H1 (cell line): ENCODE measurements at regions not wholly inside any gene's neighbourhood (a gene's known extent, or its start where the extent isn't known, plus 50 kb on each side); places are given as distances from the start of the nearest gene placed in this dataset.

Experiments
- CTCF ChIA-PET: fragments of 300-600 bp; sonication (Branson Sonifier 250); formaldehyde crosslinking; loops from one replicate; lab custom pipeline; 2021; ENCODE audit not compliant: partially characterized antibody; lab: Charles Lee
- POLR2A ChIA-PET: fragments of 300-600 bp; sonication (Branson Sonifier 250); formaldehyde crosslinking; loops from one replicate; lab custom pipeline; 2021; ENCODE audit warnings: inconsistent platforms; ENCODE audit not compliant: partially characterized antibody; lab: Charles Lee
- DNase-seq, 2 experiments: peaks; one replicate each; pipeline versions ENCODE4 v3.0.0 to v3.0.0-alpha.2; 2010 to 2022; ENCODE audit warnings: low spot score in 2 of 2, low read depth in 1 of 2, mixed read lengths in 1 of 2
- FAIRE-seq: peaks from 2 replicates; lab custom pipeline; 2011; peaks lifted over from hg19 to GRCh38; lab: Jason Lieb, UNC
- H2AFZ ChIP-seq: 2 replicates; pipeline ENCODE4 v1.8.1; 2012; ENCODE audit warnings: low read length, inconsistent platforms
- H2AK5ac ChIP-seq: 2 replicates; pipeline ENCODE4 v1.6.1; 2013; ENCODE audit warnings: low read depth, low read length
- H2BK120ac ChIP-seq: replicated peaks from 2 replicates; pipeline ENCODE3; 2013; ENCODE audit warnings: low read depth, low read length, inconsistent platforms
- H2BK12ac ChIP-seq: 2 replicates; pipeline ENCODE4 v1.6.1; 2013; ENCODE audit warnings: low read depth, low read length
- H2BK15ac ChIP-seq: 2 replicates; pipeline ENCODE4 v1.6.1; 2013; ENCODE audit warnings: low read length
- H2BK20ac ChIP-seq: 2 replicates; pipeline ENCODE4 v1.6.1; 2013; ENCODE audit warnings: low read length
- H2BK5ac ChIP-seq: 2 replicates; pipeline ENCODE4 v1.6.1; 2013; ENCODE audit warnings: low read depth, low read length
- H3K14ac ChIP-seq: 2 replicates; pipeline ENCODE4 v1.6.1; 2013; ENCODE audit warnings: inconsistent platforms; ENCODE audit not compliant: insufficient read length
- H3K18ac ChIP-seq: 2 replicates; pipeline ENCODE4 v1.6.1; 2013; ENCODE audit warnings: low read length; ENCODE audit errors: extremely low read depth
- H3K23ac ChIP-seq: 2 replicates; pipeline ENCODE4 v1.6.1; 2013; ENCODE audit warnings: inconsistent platforms; ENCODE audit not compliant: insufficient read length
- H3K23me2 ChIP-seq: 2 replicates; pipeline ENCODE4 v1.6.1; 2013; ENCODE audit warnings: low read depth, low read length
- H3K27ac ChIP-seq: 2 replicates; pipeline ENCODE4 v1.6.1; 2011; ENCODE audit warnings: low read depth, low read length, inconsistent platforms
- H3K27me3 ChIP-seq, 4 experiments: replicated peaks in 1 of 4; 1 replicate in 1 of 4; 2 replicates in 3 of 4; pipeline versions ENCODE4 v1.6.1 to v1.8.1; 2011 to 2013; ENCODE audit warnings: low read length in 3 of 4, mild to moderate bottlenecking in 3 of 4, inconsistent platforms in 2 of 4, mixed read lengths in 2 of 4, moderate library complexity in 1 of 4; ENCODE audit not compliant: control insufficient read depth in 3 of 4, insufficient read depth in 3 of 4; ENCODE audit errors: extremely low read depth in 1 of 4
- H3K36me3 ChIP-seq, 4 experiments: 2 replicates each; pipeline versions ENCODE4 v1.6.1 to v1.8.1; 2011 to 2013; ENCODE audit warnings: mild to moderate bottlenecking in 4 of 4, low read length in 3 of 4, moderate library complexity in 2 of 4, control low read depth in 1 of 4, inconsistent platforms in 1 of 4; ENCODE audit not compliant: insufficient read depth in 4 of 4, control insufficient read depth in 2 of 4
- H3K4ac ChIP-seq: replicated peaks from 2 replicates; pipeline ENCODE3; 2013; ENCODE audit warnings: low read length, low read depth, mixed read lengths, inconsistent platforms; ENCODE audit not compliant: insufficient read length
- H3K4me1 ChIP-seq, 4 experiments: replicated peaks in 1 of 4; 1 replicate in 1 of 4; 2 replicates in 3 of 4; pipeline versions ENCODE4 v1.6.1 to v1.8.1; 2011 to 2013; ENCODE audit warnings: low read length in 3 of 4, inconsistent platforms in 2 of 4, mixed read lengths in 1 of 4; ENCODE audit not compliant: insufficient read depth in 4 of 4, control insufficient read depth in 3 of 4
- H3K4me2 ChIP-seq, 2 experiments: 2 replicates each; pipeline versions ENCODE4 v1.6.1 to v1.8.1; 2011 to 2013; ENCODE audit warnings: low read depth in 2 of 2, low read length in 2 of 2, control low read depth in 1 of 2, inconsistent platforms in 1 of 2, mild to moderate bottlenecking in 1 of 2; ENCODE audit not compliant: insufficient read depth in 1 of 2
- H3K4me3 ChIP-seq, 4 experiments: fragments of 200-600, 300-600 bp in 1 of 4; sonication (generic), shearing (Covaris generic), sonication (Bioruptor Twin) in 1 of 4; 2 replicates each; pipeline versions ENCODE4 v1.5.1 to v1.8.1; 2011 to 2016; ENCODE audit warnings: low read length in 4 of 4, low read depth in 3 of 4, control low read depth in 2 of 4, inconsistent platforms in 2 of 4, mild to moderate bottlenecking in 2 of 4, mixed read lengths in 1 of 4, moderate library complexity in 1 of 4; ENCODE audit not compliant: insufficient read depth in 2 of 4; ENCODE audit errors: extremely low read depth in 1 of 4
- H3K56ac ChIP-seq: replicated peaks from 2 replicates; pipeline ENCODE3; 2013; ENCODE audit warnings: low read depth, mild to moderate bottlenecking, mixed read lengths, low read length, inconsistent platforms; ENCODE audit not compliant: insufficient read length
- H3K79me1 ChIP-seq: 2 replicates; pipeline ENCODE4 v1.6.1; 2013; ENCODE audit warnings: low read depth, low read length, control low read depth
- H3K79me2 ChIP-seq, 2 experiments: 2 replicates each; pipeline versions ENCODE4 v1.6.1 to v1.8.1; 2012 to 2013; ENCODE audit warnings: low read length in 2 of 2, mild to moderate bottlenecking in 2 of 2, inconsistent platforms in 1 of 2; ENCODE audit not compliant: insufficient read depth in 2 of 2, control insufficient read depth in 1 of 2
- H3K9ac ChIP-seq, 4 experiments: replicated peaks in 1 of 4; 1 replicate in 1 of 4; 2 replicates in 3 of 4; pipeline versions ENCODE4 v1.6.1 to v1.8.1; 2011 to 2013; ENCODE audit warnings: low read depth in 3 of 4, low read length in 3 of 4, control low read depth in 2 of 4, mild to moderate bottlenecking in 2 of 4, moderate library complexity in 2 of 4, inconsistent platforms in 1 of 4; ENCODE audit errors: extremely low read depth in 1 of 4
- H3K9me3 ChIP-seq, 2 experiments: 2 replicates each; pipeline versions ENCODE4 v1.6.1 to v1.8.1; 2012 to 2013; ENCODE audit warnings: mild to moderate bottlenecking in 2 of 2, moderate library complexity in 2 of 2, control low read depth in 1 of 2, inconsistent platforms in 1 of 2, low read depth in 1 of 2, low read length in 1 of 2, mixed read lengths in 1 of 2; ENCODE audit not compliant: insufficient read depth in 2 of 2
- H4K20me1 ChIP-seq, 2 experiments: replicated peaks in 1 of 2; 2 replicates each; pipeline versions ENCODE3 to v1.8.1; 2011 to 2013; ENCODE audit warnings: inconsistent platforms in 2 of 2, low read length in 2 of 2, mild to moderate bottlenecking in 1 of 2; ENCODE audit not compliant: insufficient read depth in 2 of 2, control insufficient read depth in 1 of 2
- H4K5ac ChIP-seq: 2 replicates; pipeline ENCODE4 v1.6.1; 2013; ENCODE audit warnings: low read length, low read depth, mixed read lengths, inconsistent platforms; ENCODE audit not compliant: insufficient read length
- H4K8ac ChIP-seq: 2 replicates; pipeline ENCODE4 v1.8.0; 2013; ENCODE audit warnings: mild to moderate bottlenecking, moderate library complexity, low read length, inconsistent platforms; ENCODE audit not compliant: insufficient read depth; ENCODE audit errors: extremely low read depth
- H4K91ac ChIP-seq: replicated peaks from 2 replicates; pipeline ENCODE3; 2013; ENCODE audit warnings: low read length, mixed read lengths, inconsistent platforms; ENCODE audit not compliant: insufficient read length
- CHD2 ChIP-seq: IDR thresholded peaks from 2 replicates; pipeline ENCODE4 v1.6.1; 2012; ENCODE audit warnings: low read length, improper control_type of control experiment
- CTBP2 ChIP-seq: IDR thresholded peaks from 2 replicates; pipeline ENCODE4 v1.7.0; 2011; ENCODE audit warnings: borderline replicate concordance, mild to moderate bottlenecking, moderate library complexity, mixed read lengths, low read length; ENCODE audit not compliant: insufficient read depth, insufficient read length
- EGR1 ChIP-seq: IDR thresholded peaks from 2 replicates; pipeline ENCODE4 v1.6.1; 2011; ENCODE audit warnings: low read depth, low read length, borderline replicate concordance
- GABPA ChIP-seq: IDR thresholded peaks from 2 replicates; pipeline ENCODE4 v1.6.1; 2011; ENCODE audit warnings: mild to moderate bottlenecking, low read length, moderate library complexity, borderline replicate concordance; ENCODE audit not compliant: insufficient read depth
- JUND ChIP-seq: IDR thresholded peaks from 2 replicates; pipeline ENCODE4 v1.6.1; 2011; ENCODE audit warnings: mild to moderate bottlenecking, improper control_type of control experiment, low read length
- KDM1A ChIP-seq: fragments of 200-600, 300-600 bp; sonication (generic); IDR thresholded peaks from 2 replicates; pipeline ENCODE4 v1.7.1; 2016; ENCODE audit warnings: mild to moderate bottlenecking, low read length, borderline replicate concordance
- POU5F1 ChIP-seq: IDR thresholded peaks from 2 replicates; pipeline ENCODE4 v1.6.1; 2011; ENCODE audit warnings: low read depth, mild to moderate bottlenecking, low read length, moderate library complexity
- SAP30 ChIP-seq: fragments of 300-600 bp; sonication (generic); IDR thresholded peaks from 2 replicates; pipeline ENCODE4 v1.7.1; 2012; ENCODE audit warnings: low read length, moderate library complexity, mild to moderate bottlenecking, inconsistent platforms; ENCODE audit not compliant: insufficient read depth, insufficient replicate concordance
- TAF7 ChIP-seq: optimal IDR thresholded peaks from 2 replicates; pipeline ENCODE3; 2011; ENCODE audit warnings: low read depth, mild to moderate bottlenecking, inconsistent platforms, low read length, moderate library complexity, borderline replicate concordance
- TBP ChIP-seq: IDR thresholded peaks from 2 replicates; pipeline ENCODE4 v1.6.1; 2011; ENCODE audit warnings: low read depth, low read length, improper control_type of control experiment
- WGBS, 2 experiments: shearing (Covaris generic) in 1 of 2; methylation state at CpG; one replicate each; pipeline versions ENCODE4 v1.1.6 to v1.1.7; 2013 to 2015; ENCODE audit warnings: low lambda C conversion rate in 2 of 2, mixed read lengths in 2 of 2, inconsistent platforms in 1 of 2, low coverage in 1 of 2, missing lambda C conversion rate in 1 of 2; ENCODE audit not compliant: insufficient replicate concordance in 2 of 2, insufficient coverage in 1 of 2, insufficient read length in 1 of 2; ENCODE audit errors: extremely low coverage in 1 of 2, missing lambda C conversion rate in 1 of 2; 5-methylcytosine and 5-hydroxymethylcytosine counted together
- TF ChIP-seq, protein P1 (sequence below): IDR thresholded peaks from 2 replicates; pipeline ENCODE4 v1.6.1; 2012; ENCODE audit warnings: inconsistent platforms
- TF ChIP-seq, protein P2 (sequence below): IDR thresholded peaks from 2 replicates; pipeline ENCODE4 v1.6.1; 2012; ENCODE audit warnings: inconsistent platforms

GRCh38 chr1:68959461-68960030 lies 462.7 kb upstream of the DEPDC1 start:
- H3K27me3 ChIP-seq, result no peaks in the 10 kb centered on the region
- TF ChIP-seq JUND, result no peak
- TF ChIP-seq POU5F1, result no peak
- no peak for TF ChIP-seq SAP30
- no peak for TF ChIP-seq TBP
- no peak for TF ChIP-seq KDM1A
- TF ChIP-seq CHD2, result no peak
- no peak for TF ChIP-seq EGR1
- TF ChIP-seq, protein P1, sequence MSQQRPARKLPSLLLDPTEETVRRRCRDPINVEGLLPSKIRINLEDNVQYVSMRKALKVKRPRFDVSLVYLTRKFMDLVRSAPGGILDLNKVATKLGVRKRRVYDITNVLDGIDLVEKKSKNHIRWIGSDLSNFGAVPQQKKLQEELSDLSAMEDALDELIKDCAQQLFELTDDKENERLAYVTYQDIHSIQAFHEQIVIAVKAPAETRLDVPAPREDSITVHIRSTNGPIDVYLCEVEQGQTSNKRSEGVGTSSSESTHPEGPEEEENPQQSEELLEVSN, result no peak
- TF ChIP-seq GABPA, result no peak
- TF ChIP-seq, protein P2, sequence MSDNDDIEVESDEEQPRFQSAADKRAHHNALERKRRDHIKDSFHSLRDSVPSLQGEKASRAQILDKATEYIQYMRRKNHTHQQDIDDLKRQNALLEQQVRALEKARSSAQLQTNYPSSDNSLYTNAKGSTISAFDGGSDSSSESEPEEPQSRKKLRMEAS, result no peak
- TF ChIP-seq TAF7, result no peak
- TF ChIP-seq CTBP2, result no peak
- DNase-seq (no peak), FAIRE-seq (no peak)
- H3K4me1 ChIP-seq, result peaks cover 2 to 10% (median 3%) of the 10 kb centered on the region in 4 experiments; a peak in 4 of 7 replicates
- H2BK20ac ChIP-seq, result no peak overlapping the region
- H3K4ac ChIP-seq, result no peak overlapping the region
- H2BK120ac ChIP-seq, result no peak overlapping the region
- H2BK5ac ChIP-seq, result no peak overlapping the region
- ChIA-PET CTCF (interaction anchor here (1.2 kb wide), 1 partner anchor 139 kb away, joined by 4 read pairs; no protein-coding TSS in a partner anchor), POLR2A (interaction anchor here (1.4 kb wide), 1 partner anchor 16 kb away, joined by 3 read pairs; no protein-coding TSS in a partner anchor)
- no peak overlapping the region for H3K18ac ChIP-seq
- no peak overlapping the region for H3K23ac ChIP-seq
- H3K79me1 ChIP-seq, result no peaks in the 10 kb centered on the region
- no peak overlapping the region for H3K56ac ChIP-seq
- no peak overlapping the region for H4K5ac ChIP-seq
- H4K8ac ChIP-seq, result no peak overlapping the region
- H4K20me1 ChIP-seq, result no peaks in the 10 kb centered on the region
- H3K9me3 ChIP-seq, result no peaks in the 10 kb centered on the region
- H3K4me2 ChIP-seq, result no peak overlapping the region
- H2AK5ac ChIP-seq, result no peak overlapping the region
- no peak overlapping the region for H2BK12ac ChIP-seq
- H2BK15ac ChIP-seq, result no peak overlapping the region
- no peaks in the 10 kb centered on the region for H3K79me2 ChIP-seq
- H3K14ac ChIP-seq, result no peak overlapping the region
- WGBS, 2 experiments, result 93% methylated on average over 1 of the region's 1 CpG; no CpG with 5 or more reads in 1 of the 2 experiments
- H2AFZ ChIP-seq, result no peak overlapping the region
- H4K91ac ChIP-seq, result no peak overlapping the region
- no peaks in the 10 kb centered on the region for H3K36me3 ChIP-seq
- no peaks in the 10 kb centered on the region; the same call in 1 of the 2 replicates for H3K23me2 ChIP-seq
- H3K9ac ChIP-seq, result no peak overlapping the region
- no peak overlapping the region for H3K27ac ChIP-seq
- H3K4me3 ChIP-seq, result no peak overlapping the region
